HepG2 (cell line): ENCODE measurements at regions not wholly inside any gene's neighbourhood (a gene's known extent, or its start where the extent isn't known, plus 50 kb on each side); places are given as distances from the start of the nearest gene placed in this dataset.

Experiments
- ARID4A ChIP-seq: sonication (generic); formaldehyde crosslinking; IDR thresholded peaks from 2 replicates; pipeline ENCODE4 v1.5.0; 2020; ENCODE audit warnings: mild to moderate bottlenecking, missing genetic modification reagents, borderline replicate concordance
- BATF2 ChIP-seq: sonication (generic); formaldehyde crosslinking; IDR thresholded peaks from 2 replicates; pipeline ENCODE4 v1.8.0; 2022; ENCODE audit warnings: mild to moderate bottlenecking, missing genetic modification reagents, moderate library complexity
- CEBPG ChIP-seq: IDR thresholded peaks from 2 replicates; pipeline ENCODE4 v1.6.1; 2016
- EP300 ChIP-seq, 3 experiments: sonication (generic) in 1 of 3; formaldehyde crosslinking in 1 of 3; IDR thresholded peaks; 2 replicates each; pipeline versions ENCODE4 v1.5.1 to v1.6.1; 2011 to 2020; ENCODE audit warnings: low read depth in 2 of 3, low read length in 2 of 3, borderline replicate concordance in 1 of 3, improper control_type of control experiment in 1 of 3, mild to moderate bottlenecking in 1 of 3, missing genetic modification reagents in 1 of 3, moderate library complexity in 1 of 3
- FOSL2 ChIP-seq: sonication (generic); formaldehyde crosslinking; IDR thresholded peaks from 2 replicates; pipeline ENCODE4 v1.4.0; 2020; ENCODE audit warnings: missing genetic modification reagents
- HMGXB3 ChIP-seq: sonication (generic); formaldehyde crosslinking; IDR thresholded peaks from 2 replicates; pipeline ENCODE4 v1.4.0; 2020; ENCODE audit warnings: missing genetic modification reagents, borderline replicate concordance
- NFE2L2 ChIP-seq: fragments of 150-350 bp; IDR thresholded peaks from 2 replicates; pipeline ENCODE4 v1.6.1; 2014; ENCODE audit warnings: low read length
- PAXIP1 ChIP-seq: sonication (generic); formaldehyde crosslinking; conservative IDR thresholded peaks from 2 replicates; pipeline ENCODE4 v1.4.0; 2020; ENCODE audit warnings: mild to moderate bottlenecking, missing genetic modification reagents, moderate library complexity
- ZBTB38 ChIP-seq: sonication (generic); formaldehyde crosslinking; IDR thresholded peaks from 2 replicates; pipeline ENCODE4 v1.5.1; 2020; ENCODE audit warnings: mild to moderate bottlenecking, missing genetic modification reagents
- ZMYM4 ChIP-seq: sonication (generic); formaldehyde crosslinking; IDR thresholded peaks from 2 replicates; pipeline ENCODE4 v1.8.1; 2023; ENCODE audit warnings: mild to moderate bottlenecking, missing genetic modification reagents

- TF ChIP-seq ZMYM4 (CRISPR knock-in tag), result 0 out of 2 replicates have a peak, but pooled peaks have one; percentile 7
- TF ChIP-seq ARID4A (CRISPR knock-in tag), result peak; percentile 39; the same call in 1 of the 2 replicates
- TF ChIP-seq EP300 (IDR thresholded peaks at IDR 0.05; ENCODE audit: low read depth in 2 of 2, low read length in 2 of 2), result 0 out of 4 replicates have a peak, but pooled peaks of 1 of the 2 experiments have one; percentile 23
- no peak for TF ChIP-seq EP300 (CRISPR knock-in tag; IDR thresholded peaks at IDR 0.05; ENCODE audit: borderline replicate concordance)
- TF ChIP-seq BATF2 (CRISPR knock-in tag), result no peak
- 0 out of 2 replicates have a peak, but pooled peaks have one; percentile 16 for TF ChIP-seq CEBPG (CRISPR knock-in tag)
- TF ChIP-seq HMGXB3 (CRISPR knock-in tag), result 0 out of 2 replicates have a peak, but pooled peaks have one; percentile 33
- peak; percentile 47; the same call in 1 of the 2 replicates for TF ChIP-seq PAXIP1 (CRISPR knock-in tag)
- peak; percentile 73 for TF ChIP-seq FOSL2 (CRISPR knock-in tag)
- TF ChIP-seq NFE2L2, result peak; percentile 97
- peak; percentile 42; the same call in 1 of the 2 replicates for TF ChIP-seq ZBTB38
These were observed 150.7 kb upstream of the KLF14 start (continued) for GRCh38 chr7:130884437-130885417.
